NOMO-1 treated with DMSO at 0.1 percent for 48 hours (cell line): ENCODE measurements at regions not wholly inside any gene's neighbourhood (a gene's known extent, or its start where the extent isn't known, plus 50 kb on each side); places are given as distances from the start of the nearest gene placed in this dataset.
"Not testable (repeated sequence)": the region's sequence is repeated elsewhere in the genome, so short reads cannot be mapped to it uniquely, and the experiment has no call there.

ENCODE experiments used
- DNase-seq: peaks from one replicate; lab custom pipeline; 2025; ENCODE audit not compliant: unreplicated experiment; lab: John Stamatoyannopoulos, UW

- DNase-seq: no peak
Measured at GRCh38 chr5:21071421-21071820, 1083.4 kb upstream of the CDH18 start.

GRCh38 chr5:21070858-21071257, 1082.9 kb upstream of the CDH18 start:
- no peak for DNase-seq

- DNase-seq: no peak
Measured at GRCh38 chr5:21067724-21068123, 1079.7 kb upstream of the CDH18 start.

- no peak for DNase-seq
Measured at GRCh38 chr5:21063146-21063545, 1075.1 kb upstream of the CDH18 start.

GRCh38 chr5:21058289-21058688, 1070.3 kb upstream of the CDH18 start:
- DNase-seq: no peak

GRCh38 chr5:21051945-21052344, 1063.9 kb upstream of the CDH18 start:
- no peak for DNase-seq

- no peak for DNase-seq
Measured at GRCh38 chr5:21049901-21050300, 1061.9 kb upstream of the CDH18 start.

- DNase-seq: no peak
Measured at GRCh38 chr5:21030981-21031380, 1043.0 kb upstream of the CDH18 start.

GRCh38 chr5:21024966-21025365, 1037.0 kb upstream of the CDH18 start:
- no peak for DNase-seq

- no peak for DNase-seq
Measured at GRCh38 chr5:21013237-21013636, 1025.2 kb upstream of the CDH18 start.

GRCh38 chr5:21007781-21008180, 1019.8 kb upstream of the CDH18 start:
- DNase-seq: no peak

GRCh38 chr5:20988933-20989332, 1000.9 kb upstream of the CDH18 start:
- not testable (repeated sequence) for DNase-seq

- no peak for DNase-seq
Measured at GRCh38 chr5:20985754-20986153, 997.8 kb upstream of the CDH18 start.

- no peak for DNase-seq
Measured at GRCh38 chr5:20974426-20974825, 986.4 kb upstream of the CDH18 start.

- peak; percentile 73 for DNase-seq
Measured at GRCh38 chr5:20972419-20972925, 984.5 kb upstream of the CDH18 start.

GRCh38 chr5:20959347-20959746, 971.3 kb upstream of the CDH18 start:
- DNase-seq: no peak

- DNase-seq: no peak
Measured at GRCh38 chr5:20958641-20959040, 970.6 kb upstream of the CDH18 start.

GRCh38 chr5:20956134-20956533, 968.1 kb upstream of the CDH18 start:
- DNase-seq: no peak

- no peak for DNase-seq
Measured at GRCh38 chr5:20949636-20950035, 961.6 kb upstream of the CDH18 start.

- not testable (repeated sequence) for DNase-seq
Measured at GRCh38 chr5:20943183-20943971, 955.4 kb upstream of the CDH18 start.

- DNase-seq: not testable (repeated sequence)
Measured at GRCh38 chr5:20942603-20943002, 954.6 kb upstream of the CDH18 start.

GRCh38 chr5:20940786-20941185, 952.8 kb upstream of the CDH18 start:
- DNase-seq: not testable (repeated sequence)

- not testable (repeated sequence) for DNase-seq
Measured at GRCh38 chr5:20890936-20891335, 902.9 kb upstream of the CDH18 start.
